ENCODE measurements at regions not wholly inside any gene's neighbourhood (a gene's known extent, or its start where the extent isn't known, plus 50 kb on each side); places are given as distances from the start of the nearest gene placed in this dataset.

GRCh38 chr5:6146271-6146670, 232.1 kb downstream of the MED10 start:
- WGBS, 2 experiments (ENCODE audit: extremely low coverage in 1 of 2, insufficient coverage in 1 of 2, insufficient read length in 1 of 2, insufficient replicate concordance in 2 of 2, low coverage in 1 of 2, low lambda C conversion rate in 2 of 2, missing lambda C conversion rate in 1 of 2): 86% methylated on average over 2 of the region's 2 CpGs; no CpG with 5 or more reads in 1 of the 2 experiments
- CTCF ChIA-PET (ENCODE audit: partially characterized antibody): interaction anchor here (0.8 kb wide), 1 partner anchor 11 kb away, joined by 3 read pairs; no protein-coding TSS in a partner anchor

More at GRCh38 chr5:6146271-6146670, 232.1 kb downstream of the MED10 start:
- Histone ChIP-seq H3K4me1 (replicated peaks in 1 of 4; ENCODE audit: control insufficient read depth in 3 of 4, insufficient read depth in 4 of 4, low read length in 3 of 4) (peaks cover 0 to 5% (median 3%) of the 10 kb centered on the region in 4 experiments; a peak in 3 of 7 replicates), H3K27ac (ENCODE audit: low read depth, low read length) (no peak overlapping the region), H3K4ac (replicated peaks; ENCODE audit: insufficient read length, low read depth, low read length) (no peak overlapping the region), H3K4me2 (ENCODE audit: insufficient read depth in 1 of 2, low read depth in 2 of 2, low read length in 2 of 2) (no peak overlapping the region), H2BK5ac (ENCODE audit: low read depth, low read length) (no peak overlapping the region), H3K14ac (ENCODE audit: insufficient read length) (no peak overlapping the region), H2AFZ (ENCODE audit: low read length) (no peak overlapping the region), H4K20me1 (replicated peaks in 1 of 2; ENCODE audit: control insufficient read depth in 1 of 2, insufficient read depth in 2 of 2, low read length in 2 of 2) (no peaks in the 10 kb centered on the region), H3K36me3 (ENCODE audit: control insufficient read depth in 2 of 4, insufficient read depth in 4 of 4, low read length in 3 of 4) (no peaks in the 10 kb centered on the region), H3K79me1 (ENCODE audit: low read depth, low read length) (no peaks in the 10 kb centered on the region), H3K56ac (replicated peaks; ENCODE audit: insufficient read length, low read depth, low read length) (no peak overlapping the region), H3K27me3 (replicated peaks in 1 of 4; ENCODE audit: control insufficient read depth in 3 of 4, extremely low read depth in 1 of 4, insufficient read depth in 3 of 4, low read length in 3 of 4) (no peaks in the 10 kb centered on the region), H3K4me3 (ENCODE audit: extremely low read depth in 1 of 4, insufficient read depth in 2 of 4, low read depth in 3 of 4, low read length in 4 of 4) (no peak overlapping the region), H2BK20ac (ENCODE audit: low read length) (no peak overlapping the region), H3K23me2 (ENCODE audit: low read depth, low read length) (no peaks in the 10 kb centered on the region), H2BK12ac (ENCODE audit: low read depth, low read length) (no peak overlapping the region), H4K8ac (ENCODE audit: extremely low read depth, insufficient read depth, low read length) (no peak overlapping the region), H4K5ac (ENCODE audit: insufficient read length, low read depth, low read length) (no peak overlapping the region), H3K9me3 (ENCODE audit: insufficient read depth in 2 of 2, low read depth in 1 of 2, low read length in 1 of 2) (no peaks in the 10 kb centered on the region), H2BK120ac (replicated peaks; ENCODE audit: low read depth, low read length) (no peak overlapping the region), H2BK15ac (ENCODE audit: low read length) (no peak overlapping the region), H2AK5ac (ENCODE audit: low read depth, low read length) (no peak overlapping the region), H3K18ac (ENCODE audit: extremely low read depth, low read length) (no peak overlapping the region), H3K23ac (ENCODE audit: insufficient read length) (no peak overlapping the region), H3K9ac (replicated peaks in 1 of 4; ENCODE audit: extremely low read depth in 1 of 4, low read depth in 3 of 4, low read length in 3 of 4) (no peak overlapping the region), H3K79me2 (ENCODE audit: control insufficient read depth in 1 of 2, insufficient read depth in 2 of 2, low read length in 2 of 2) (no peaks in the 10 kb centered on the region), H4K91ac (replicated peaks; ENCODE audit: insufficient read length, low read length) (no peak overlapping the region)
- FAIRE-seq (no peak), DNase-seq (ENCODE audit: low read depth in 1 of 2, low spot score in 2 of 2) (no peak)
- TF ChIP-seq CTCF (IDR thresholded peaks at IDR 0.05; ENCODE audit: control extremely low read depth in 1 of 3, insufficient read depth in 1 of 3, low read depth in 1 of 3, low read length in 3 of 3): no peak
- POLR2A ChIA-PET (ENCODE audit: partially characterized antibody): no interaction called here

All from H1 (cell line).